ENCODE measurements at regions not wholly inside any gene's neighbourhood (a gene's known extent, or its start where the extent isn't known, plus 50 kb on each side); places are given as distances from the start of the nearest gene placed in this dataset.

DNA sequence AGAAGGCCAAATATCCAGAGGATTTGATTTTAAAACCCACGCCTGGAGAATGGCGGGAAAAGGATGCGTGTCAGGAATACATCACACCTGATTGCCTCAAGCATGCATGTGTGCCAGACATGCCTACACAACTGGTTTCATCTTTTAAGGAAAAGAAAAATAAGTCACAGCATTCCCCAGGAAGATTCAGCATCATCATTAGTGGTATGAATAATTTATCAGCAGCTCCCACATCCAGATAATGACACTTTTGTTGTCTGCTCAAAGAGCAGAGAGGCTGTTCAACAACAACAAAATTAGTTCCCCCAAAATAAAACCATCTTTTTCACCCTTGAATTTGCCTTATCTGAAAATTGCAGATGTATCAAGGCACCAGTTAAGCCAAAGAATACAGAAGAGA, 328.6 kb upstream of the C1orf87 start:
- Histone ChIP-seq H3K4me1 (ENCODE audit: control insufficient read depth, insufficient read depth, low read length) (no peaks in the 10 kb centered on the region), H3K9me3 (ENCODE audit: control insufficient read depth, low read length) (no peaks in the 10 kb centered on the region), H3K36me3 (ENCODE audit: control insufficient read depth, insufficient read depth, low read length) (no peaks in the 10 kb centered on the region), H3K4me3 (ENCODE audit: low read length) (no peak overlapping the region), H3K9ac (ENCODE audit: extremely low read depth, low read length, poor library complexity, severe bottlenecking) (no peak overlapping the region), H3K27ac (ENCODE audit: low read depth, low read length) (no peak overlapping the region), H3K27me3 (ENCODE audit: control insufficient read depth, insufficient read depth, low read length, poor library complexity, severe bottlenecking) (no peaks in the 10 kb centered on the region)
- peaks cover under 1% of the 10 kb centered on the region for H3K4me1 Mint-ChIP-seq
- TF ChIP-seq, protein P1, sequence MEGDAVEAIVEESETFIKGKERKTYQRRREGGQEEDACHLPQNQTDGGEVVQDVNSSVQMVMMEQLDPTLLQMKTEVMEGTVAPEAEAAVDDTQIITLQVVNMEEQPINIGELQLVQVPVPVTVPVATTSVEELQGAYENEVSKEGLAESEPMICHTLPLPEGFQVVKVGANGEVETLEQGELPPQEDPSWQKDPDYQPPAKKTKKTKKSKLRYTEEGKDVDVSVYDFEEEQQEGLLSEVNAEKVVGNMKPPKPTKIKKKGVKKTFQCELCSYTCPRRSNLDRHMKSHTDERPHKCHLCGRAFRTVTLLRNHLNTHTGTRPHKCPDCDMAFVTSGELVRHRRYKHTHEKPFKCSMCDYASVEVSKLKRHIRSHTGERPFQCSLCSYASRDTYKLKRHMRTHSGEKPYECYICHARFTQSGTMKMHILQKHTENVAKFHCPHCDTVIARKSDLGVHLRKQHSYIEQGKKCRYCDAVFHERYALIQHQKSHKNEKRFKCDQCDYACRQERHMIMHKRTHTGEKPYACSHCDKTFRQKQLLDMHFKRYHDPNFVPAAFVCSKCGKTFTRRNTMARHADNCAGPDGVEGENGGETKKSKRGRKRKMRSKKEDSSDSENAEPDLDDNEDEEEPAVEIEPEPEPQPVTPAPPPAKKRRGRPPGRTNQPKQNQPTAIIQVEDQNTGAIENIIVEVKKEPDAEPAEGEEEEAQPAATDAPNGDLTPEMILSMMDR (conservative IDR thresholded peaks at IDR 0.05) = no peak
- no peak overlapping the region for H3K27ac Mint-ChIP-seq
- no peak for DNase-seq
- no peaks in the 10 kb centered on the region for H3K9me3 Mint-ChIP-seq
- H3K4me3 Mint-ChIP-seq = no peak overlapping the region
- 57 to 95% methylated on average over 2 to 3 of the region's 3 CpGs for WGBS, 2 experiments (ENCODE audit: insufficient coverage in 1 of 2, insufficient read length in 1 of 2)
- no peaks in the 10 kb centered on the region for H3K36me3 Mint-ChIP-seq (ENCODE audit: low read depth)
- H3K27me3 Mint-ChIP-seq (ENCODE audit: insufficient read depth) = peaks cover 2% of the 10 kb centered on the region

DNA sequence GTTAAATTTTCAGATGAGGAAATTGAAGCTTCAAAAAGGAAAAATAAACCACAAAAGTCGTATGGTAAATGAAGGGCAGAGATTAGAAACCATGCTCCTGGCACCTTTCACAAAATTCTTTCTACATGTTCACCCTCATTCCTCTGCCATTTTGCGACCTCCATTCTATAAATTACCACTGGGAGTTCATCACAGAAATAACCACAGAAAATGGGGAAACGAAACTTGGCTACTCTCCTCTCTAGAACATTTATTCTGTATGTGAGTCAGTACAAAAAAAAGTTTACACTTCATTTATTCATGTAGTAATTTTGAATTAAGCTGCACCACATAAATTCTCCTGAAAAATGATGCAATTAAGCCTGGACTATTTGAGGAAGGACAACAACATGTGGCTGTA, 320.9 kb upstream of the C1orf87 start:
- 86% methylated on average over 3 of the region's 3 CpGs; no CpG with 5 or more reads in 1 of the 2 experiments for WGBS, 2 experiments (ENCODE audit: insufficient coverage in 1 of 2, insufficient read length in 1 of 2)
- no peaks in the 10 kb centered on the region for H3K9me3 ChIP-seq (ENCODE audit: control insufficient read depth, low read length)
- H3K4me1 Mint-ChIP-seq = no peaks in the 10 kb centered on the region
- H3K4me1 ChIP-seq (ENCODE audit: control insufficient read depth, insufficient read depth, low read length) = no peaks in the 10 kb centered on the region
- TF ChIP-seq, protein P1 (conservative IDR thresholded peaks at IDR 0.05) = no peak
- no peaks in the 10 kb centered on the region for H3K36me3 Mint-ChIP-seq (ENCODE audit: low read depth)
- H3K27me3 ChIP-seq (ENCODE audit: control insufficient read depth, insufficient read depth, low read length, poor library complexity, severe bottlenecking) = no peaks in the 10 kb centered on the region
- no peaks in the 10 kb centered on the region for H3K27me3 Mint-ChIP-seq (ENCODE audit: insufficient read depth)
- H3K9me3 Mint-ChIP-seq = no peaks in the 10 kb centered on the region
- no peak overlapping the region for H3K27ac Mint-ChIP-seq
- DNase-seq = no peak
- no peak overlapping the region for H3K9ac ChIP-seq (ENCODE audit: extremely low read depth, low read length, poor library complexity, severe bottlenecking)
- H3K4me3 ChIP-seq (ENCODE audit: low read length) = no peak overlapping the region
- no peak overlapping the region for H3K4me3 Mint-ChIP-seq
- H3K36me3 ChIP-seq (ENCODE audit: control insufficient read depth, insufficient read depth, low read length) = no peaks in the 10 kb centered on the region
- no peak overlapping the region for H3K27ac ChIP-seq (ENCODE audit: low read depth, low read length)

DNA sequence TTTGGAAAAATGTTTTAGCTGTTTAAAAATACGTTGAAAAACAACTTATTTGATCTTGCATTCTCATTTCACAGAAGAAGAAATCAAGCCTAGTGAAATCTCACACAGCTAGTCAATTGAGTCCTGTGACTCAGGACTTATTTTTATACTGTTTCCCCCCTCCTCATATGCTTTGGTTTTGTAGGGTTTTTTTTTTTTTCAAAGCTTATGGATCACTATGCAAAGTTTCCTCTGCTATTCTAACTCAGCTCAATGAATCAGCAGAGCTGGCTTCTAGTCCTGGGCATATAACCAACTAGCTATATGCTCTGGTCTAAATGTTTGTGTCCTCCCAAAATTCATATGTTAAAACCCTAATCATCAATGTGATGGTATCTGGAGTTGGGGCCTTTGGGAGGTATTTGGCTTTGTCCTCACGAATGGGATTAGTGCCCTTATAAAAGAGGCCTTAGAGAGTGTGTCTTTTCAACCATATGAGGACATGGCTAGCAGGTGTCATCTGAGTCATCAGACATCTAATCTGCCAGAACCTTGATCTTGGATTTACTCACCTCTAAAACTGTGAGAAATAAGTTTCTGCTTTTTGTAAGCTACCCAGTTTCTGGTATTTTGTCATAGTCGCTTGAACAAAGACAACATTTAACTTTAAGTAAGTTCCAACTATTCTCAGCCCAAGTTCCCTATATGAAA, 317.2 kb upstream of the C1orf87 start:
- WGBS, 2 experiments (ENCODE audit: insufficient coverage in 1 of 2, insufficient read length in 1 of 2) = 77 to 100% methylated on average over 2 to 3 of the region's 3 CpGs
- Histone ChIP-seq H3K9me3 (ENCODE audit: control insufficient read depth, low read length) (no peaks in the 10 kb centered on the region), H3K27ac (ENCODE audit: low read depth, low read length) (no peak overlapping the region), H3K9ac (ENCODE audit: extremely low read depth, low read length, poor library complexity, severe bottlenecking) (no peak overlapping the region), H3K4me3 (ENCODE audit: low read length) (no peak overlapping the region), H3K4me1 (ENCODE audit: control insufficient read depth, insufficient read depth, low read length) (no peaks in the 10 kb centered on the region), H3K27me3 (ENCODE audit: control insufficient read depth, insufficient read depth, low read length, poor library complexity, severe bottlenecking) (no peaks in the 10 kb centered on the region), H3K36me3 (ENCODE audit: control insufficient read depth, insufficient read depth, low read length) (no peaks in the 10 kb centered on the region)
- Mint-ChIP-seq H3K4me1 (no peaks in the 10 kb centered on the region), H3K36me3 (ENCODE audit: low read depth) (no peaks in the 10 kb centered on the region), H3K27me3 (ENCODE audit: insufficient read depth) (no peaks in the 10 kb centered on the region), H3K9me3 (no peaks in the 10 kb centered on the region), H3K4me3 (no peak overlapping the region), H3K27ac (no peak overlapping the region)
- TF ChIP-seq, protein P1 (conservative IDR thresholded peaks at IDR 0.05) = no peak
- no peak for DNase-seq
